GM12892 (cell line): ENCODE measurements at regions not wholly inside any gene's neighbourhood (a gene's known extent, or its start where the extent isn't known, plus 50 kb on each side); places are given as distances from the start of the nearest gene placed in this dataset.

Experiments used
- POLR2A ChIP-seq: IDR thresholded peaks from 2 replicates; pipeline ENCODE4 v1.6.1; 2011; ENCODE audit warnings: low read depth, low read length, control low read depth
- TAF1 ChIP-seq: IDR thresholded peaks from 2 replicates; pipeline ENCODE4 v1.6.1; 2011; ENCODE audit warnings: low read depth, mild to moderate bottlenecking, control low read depth, low read length, borderline replicate concordance

DNA sequence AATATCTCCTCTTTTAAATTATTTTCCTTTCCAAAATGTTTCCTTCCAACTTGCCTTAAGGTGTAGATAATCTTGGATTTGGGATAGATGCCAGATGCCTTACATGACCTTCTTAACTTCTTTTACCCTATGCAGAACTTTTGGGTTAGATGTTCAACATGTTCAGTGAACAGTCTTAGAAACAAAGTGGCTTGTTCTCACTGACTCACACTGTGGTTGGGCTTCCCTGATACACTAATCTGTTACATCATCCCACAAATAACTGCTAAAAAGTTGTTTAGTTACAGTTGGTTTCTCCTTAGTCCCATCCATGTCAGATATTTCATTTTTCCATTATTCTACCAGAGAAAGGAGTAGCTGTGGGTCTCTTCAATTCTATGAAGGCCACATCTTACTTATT, 2638.2 kb downstream of the PCDH9 start:
- TF ChIP-seq POLR2A (no peak), TAF1 (no peak)
